ENCODE measurements at regions not wholly inside any gene's neighbourhood (a gene's known extent, or its start where the extent isn't known, plus 50 kb on each side); places are given as distances from the start of the nearest gene placed in this dataset.

- TF ChIP-seq, protein P1, sequence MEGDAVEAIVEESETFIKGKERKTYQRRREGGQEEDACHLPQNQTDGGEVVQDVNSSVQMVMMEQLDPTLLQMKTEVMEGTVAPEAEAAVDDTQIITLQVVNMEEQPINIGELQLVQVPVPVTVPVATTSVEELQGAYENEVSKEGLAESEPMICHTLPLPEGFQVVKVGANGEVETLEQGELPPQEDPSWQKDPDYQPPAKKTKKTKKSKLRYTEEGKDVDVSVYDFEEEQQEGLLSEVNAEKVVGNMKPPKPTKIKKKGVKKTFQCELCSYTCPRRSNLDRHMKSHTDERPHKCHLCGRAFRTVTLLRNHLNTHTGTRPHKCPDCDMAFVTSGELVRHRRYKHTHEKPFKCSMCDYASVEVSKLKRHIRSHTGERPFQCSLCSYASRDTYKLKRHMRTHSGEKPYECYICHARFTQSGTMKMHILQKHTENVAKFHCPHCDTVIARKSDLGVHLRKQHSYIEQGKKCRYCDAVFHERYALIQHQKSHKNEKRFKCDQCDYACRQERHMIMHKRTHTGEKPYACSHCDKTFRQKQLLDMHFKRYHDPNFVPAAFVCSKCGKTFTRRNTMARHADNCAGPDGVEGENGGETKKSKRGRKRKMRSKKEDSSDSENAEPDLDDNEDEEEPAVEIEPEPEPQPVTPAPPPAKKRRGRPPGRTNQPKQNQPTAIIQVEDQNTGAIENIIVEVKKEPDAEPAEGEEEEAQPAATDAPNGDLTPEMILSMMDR (IDR thresholded peaks at IDR 0.05; ENCODE audit: low read depth, low read length): no peak
- TF ChIP-seq POLR2A (IDR thresholded peaks at IDR 0.05; ENCODE audit: extremely low read depth, insufficient read length): no peak
- TF ChIP-seq MAX (IDR thresholded peaks at IDR 0.05; ENCODE audit: low read depth, low read length): no peak
- TF ChIP-seq MYC (IDR thresholded peaks at IDR 0.05; ENCODE audit: low read depth, low read length): no peak
Measured at GRCh38 chr1:59108481-59109317, 188.2 kb upstream of the FGGY start.

Measured in NB4 (cell line).